SK-N-MC (cell line): ENCODE measurements at regions not wholly inside any gene's neighbourhood (a gene's known extent, or its start where the extent isn't known, plus 50 kb on each side); places are given as distances from the start of the nearest gene placed in this dataset.

Experiments used
- EZH2 ChIP-seq: fragments of 200-600 bp; sonication (generic); IDR thresholded peaks from one replicate; pipeline ENCODE4 v1.6.1; 2017; ENCODE audit warnings: antibody characterized with exemption
- FOXP2 ChIP-seq: optimal IDR thresholded peaks from 2 replicates; pipeline ENCODE3; 2011; ENCODE audit warnings: mild to moderate bottlenecking, moderate library complexity; ENCODE audit not compliant: insufficient read depth; ENCODE audit errors: extremely low read length, control extremely low read depth
- POLR2AphosphoS5 ChIP-seq: IDR thresholded peaks from 2 replicates; pipeline ENCODE4 v1.6.1; 2012; ENCODE audit warnings: mild to moderate bottlenecking, low read depth, low read length, borderline replicate concordance

- no peak for TF ChIP-seq EZH2
- no peak for TF ChIP-seq POLR2AphosphoS5
- no peak for TF ChIP-seq FOXP2
Observed at GRCh38 chr2:129892773-129893172, 86.7 kb upstream of the RAB6C start.
